ENCODE measurements at regions not wholly inside any gene's neighbourhood (a gene's known extent, or its start where the extent isn't known, plus 50 kb on each side); places are given as distances from the start of the nearest gene placed in this dataset.
"Not testable (repeated sequence)": the region's sequence is repeated elsewhere in the genome, so short reads cannot be mapped to it uniquely, and the experiment has no call there.

GRCh38 chr4:31148990-31149389 is 428.8 kb downstream of the PCDH7 start:
- no peak for DNase-seq (ENCODE audit: low read depth in 3 of 3, low spot score in 2 of 3)

- no peak for DNase-seq (ENCODE audit: low read depth in 3 of 3, low spot score in 2 of 3)
Observed at GRCh38 chr4:31156221-31156620, 436.1 kb downstream of the PCDH7 start.

- DNase-seq (ENCODE audit: low read depth in 3 of 3, low spot score in 2 of 3), result no peak
Observed at GRCh38 chr4:31160146-31160545, 440.0 kb downstream of the PCDH7 start.

GRCh38 chr4:31169846-31170245 is 449.7 kb downstream of the PCDH7 start:
- DNase-seq (ENCODE audit: low read depth in 3 of 3, low spot score in 2 of 3), result no peak

GRCh38 chr4:31171362-31171761 is 451.2 kb downstream of the PCDH7 start:
- no peak for DNase-seq (ENCODE audit: low read depth in 3 of 3, low spot score in 2 of 3)

GRCh38 chr4:31175242-31175910 is 455.2 kb downstream of the PCDH7 start:
- DNase-seq (ENCODE audit: low read depth in 3 of 3, low spot score in 2 of 3), result no peak

- no peak for DNase-seq (ENCODE audit: low read depth in 3 of 3, low spot score in 2 of 3)
Observed at GRCh38 chr4:31183256-31183655, 463.1 kb downstream of the PCDH7 start.

- no peak for DNase-seq (ENCODE audit: low read depth in 3 of 3, low spot score in 2 of 3)
Observed at GRCh38 chr4:31185014-31185585, 464.9 kb downstream of the PCDH7 start.

GRCh38 chr4:31187979-31188378 is 467.8 kb downstream of the PCDH7 start:
- no peak for DNase-seq (ENCODE audit: low read depth in 3 of 3, low spot score in 2 of 3)

- no peak for DNase-seq (ENCODE audit: low read depth in 3 of 3, low spot score in 2 of 3)
Observed at GRCh38 chr4:31189938-31190337, 469.8 kb downstream of the PCDH7 start.

- DNase-seq (ENCODE audit: low read depth in 3 of 3, low spot score in 2 of 3), result no peak
Observed at GRCh38 chr4:31190671-31191070, 470.5 kb downstream of the PCDH7 start.

- DNase-seq (ENCODE audit: low read depth in 3 of 3, low spot score in 2 of 3), result no peak
Observed at GRCh38 chr4:31192341-31192740, 472.2 kb downstream of the PCDH7 start.

- DNase-seq (ENCODE audit: low read depth in 3 of 3, low spot score in 2 of 3), result no peak
Observed at GRCh38 chr4:31193521-31193920, 473.4 kb downstream of the PCDH7 start.

- no peak for DNase-seq (ENCODE audit: low read depth in 3 of 3, low spot score in 2 of 3)
Observed at GRCh38 chr4:31194823-31195222, 474.7 kb downstream of the PCDH7 start.

- no peak for DNase-seq (ENCODE audit: low read depth in 3 of 3, low spot score in 2 of 3)
Observed at GRCh38 chr4:31199644-31200043, 479.5 kb downstream of the PCDH7 start.

- not testable (repeated sequence) for DNase-seq (ENCODE audit: low read depth in 3 of 3, low spot score in 2 of 3)
Observed at GRCh38 chr4:31202054-31202453, 481.9 kb downstream of the PCDH7 start.

- DNase-seq (ENCODE audit: low read depth in 3 of 3, low spot score in 2 of 3), result no peak
Observed at GRCh38 chr4:31204874-31205273, 484.7 kb downstream of the PCDH7 start.

GRCh38 chr4:31220921-31221320 is 500.8 kb downstream of the PCDH7 start:
- no peak for DNase-seq (ENCODE audit: low read depth in 3 of 3, low spot score in 2 of 3)

GRCh38 chr4:31228068-31228467 is 507.9 kb downstream of the PCDH7 start:
- no peak for DNase-seq (ENCODE audit: low read depth in 3 of 3, low spot score in 2 of 3)

- DNase-seq (ENCODE audit: low read depth in 3 of 3, low spot score in 2 of 3), result no peak
Observed at GRCh38 chr4:31230594-31230993, 510.4 kb downstream of the PCDH7 start.

- DNase-seq (ENCODE audit: low read depth in 3 of 3, low spot score in 2 of 3), result no peak
Observed at GRCh38 chr4:31234494-31234893, 514.3 kb downstream of the PCDH7 start.

GRCh38 chr4:31234901-31235300 is 514.7 kb downstream of the PCDH7 start:
- DNase-seq (ENCODE audit: low read depth in 3 of 3, low spot score in 2 of 3), result no peak

All from right renal cortex interstitium (tissue), 3 donors.